Activated naive CD4-positive, alpha-beta T cell treated with anti-CD3 and anti-CD28 coated beads, Interleukin-2, amount 10 ng/mL, durations not matched to agents 7 days and 5 days (primary cell): ENCODE measurements at regions not wholly inside any gene's neighbourhood (a gene's known extent, or its start where the extent isn't known, plus 50 kb on each side); places are given as distances from the start of the nearest gene placed in this dataset.

Source experiments
- CTCF ChIA-PET: fragments of 350-600 bp; sonication (Branson Sonifier 250); formaldehyde crosslinking; loops from one replicate; lab custom pipeline; 2021; ENCODE audit warnings: antibody characterized with exemption; lab: Charles Lee
- DNase-seq: peaks from one replicate; pipeline ENCODE4 v3.0.0-alpha.2; 2020
- H3K27ac Mint-ChIP-seq: one replicate; pipeline ENCODE4 v1.8.0; 2021; ENCODE audit warnings: mild to moderate bottlenecking, moderate library complexity, mixed read lengths
- H3K27me3 Mint-ChIP-seq: one replicate; pipeline ENCODE4 v1.8.0; 2021; ENCODE audit warnings: mild to moderate bottlenecking, mixed read lengths
- H3K36me3 Mint-ChIP-seq: one replicate; pipeline ENCODE4 v1.8.0; 2021; ENCODE audit warnings: mixed read lengths
- H3K4me1 Mint-ChIP-seq: one replicate; pipeline ENCODE4 v1.8.0; 2021; ENCODE audit warnings: mixed read lengths
- H3K4me3 Mint-ChIP-seq: one replicate; pipeline ENCODE4 v1.8.0; 2021; ENCODE audit warnings: mild to moderate bottlenecking, moderate library complexity, mixed read lengths
- H3K9me3 Mint-ChIP-seq: one replicate; pipeline ENCODE4 v1.8.0; 2021; ENCODE audit warnings: mixed read lengths

DNA sequence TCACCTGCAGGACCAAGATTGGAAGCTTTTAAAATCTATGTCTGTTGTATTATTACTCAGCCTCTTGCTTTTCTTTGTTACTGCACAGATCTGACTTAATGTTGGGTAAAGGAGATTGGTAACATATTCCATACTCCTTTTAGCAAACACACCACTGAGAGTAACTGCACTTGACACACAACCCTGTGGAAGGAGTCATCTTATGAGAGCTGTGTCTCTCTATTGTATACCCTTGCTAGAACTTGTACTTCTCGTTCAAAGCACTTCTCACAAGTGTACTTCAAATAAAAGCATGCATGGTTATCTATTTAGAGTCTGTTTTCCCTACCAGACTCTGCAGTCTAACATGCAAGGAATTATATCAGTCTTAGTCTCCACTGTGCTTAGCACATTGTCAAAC, 813.4 kb downstream of the ADGRL2 start:
- no peak for DNase-seq
- Mint-ChIP-seq H3K27me3 (no peaks in the 10 kb centered on the region), H3K36me3 (no peaks in the 10 kb centered on the region), H3K9me3 (no peaks in the 10 kb centered on the region), H3K4me1 (no peaks in the 10 kb centered on the region), H3K27ac (no peak overlapping the region), H3K4me3 (no peak overlapping the region)
- CTCF ChIA-PET, result no interaction called here

DNA sequence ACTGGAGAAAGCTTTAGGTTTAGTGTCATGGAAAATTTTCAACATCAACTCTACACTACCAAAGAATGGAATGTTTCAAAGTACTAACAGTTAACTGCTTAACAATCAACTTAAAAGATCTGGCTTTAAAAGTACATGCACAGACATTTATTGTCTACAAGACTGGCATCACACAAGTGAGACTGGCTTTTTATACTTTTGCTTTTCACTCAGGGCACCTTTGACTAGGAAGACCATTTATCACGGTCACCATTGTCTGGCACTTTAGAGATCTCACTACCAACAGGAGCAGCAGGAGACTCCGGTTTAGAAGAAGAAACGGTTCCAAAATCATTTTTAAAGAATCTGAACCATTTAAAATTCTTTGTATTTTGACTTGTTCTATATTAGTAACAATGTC, 812.3 kb downstream of the ADGRL2 start:
- Mint-ChIP-seq H3K4me3 (no peak overlapping the region), H3K4me1 (no peaks in the 10 kb centered on the region), H3K27me3 (no peaks in the 10 kb centered on the region), H3K36me3 (no peaks in the 10 kb centered on the region), H3K9me3 (no peaks in the 10 kb centered on the region), H3K27ac (no peak overlapping the region)
- CTCF ChIA-PET, result no interaction called here
- DNase-seq, result no peak

DNA sequence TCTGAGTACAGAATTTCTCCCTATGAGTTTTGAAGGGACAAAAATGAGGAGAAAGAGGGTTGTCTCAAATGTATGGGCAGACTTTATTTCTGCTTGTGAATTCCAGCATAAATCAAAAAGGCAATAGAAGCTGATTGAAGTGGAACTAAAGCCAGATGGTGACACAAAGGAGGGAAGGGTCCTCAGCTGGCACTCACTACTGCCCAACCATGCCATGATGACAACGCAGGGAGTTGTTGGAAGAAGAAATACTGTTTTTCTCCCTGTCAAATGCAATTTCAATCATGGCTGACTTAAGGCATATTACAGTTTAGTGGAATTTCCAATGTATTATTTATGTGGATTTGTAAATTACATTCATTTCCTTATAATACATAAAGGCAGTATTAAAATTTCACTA, 805.8 kb downstream of the ADGRL2 start:
- Mint-ChIP-seq H3K27me3 (no peaks in the 10 kb centered on the region), H3K36me3 (no peaks in the 10 kb centered on the region), H3K4me1 (no peaks in the 10 kb centered on the region), H3K4me3 (no peak overlapping the region), H3K9me3 (no peaks in the 10 kb centered on the region), H3K27ac (no peak overlapping the region)
- CTCF ChIA-PET, result no interaction called here
- DNase-seq, result no peak

DNA sequence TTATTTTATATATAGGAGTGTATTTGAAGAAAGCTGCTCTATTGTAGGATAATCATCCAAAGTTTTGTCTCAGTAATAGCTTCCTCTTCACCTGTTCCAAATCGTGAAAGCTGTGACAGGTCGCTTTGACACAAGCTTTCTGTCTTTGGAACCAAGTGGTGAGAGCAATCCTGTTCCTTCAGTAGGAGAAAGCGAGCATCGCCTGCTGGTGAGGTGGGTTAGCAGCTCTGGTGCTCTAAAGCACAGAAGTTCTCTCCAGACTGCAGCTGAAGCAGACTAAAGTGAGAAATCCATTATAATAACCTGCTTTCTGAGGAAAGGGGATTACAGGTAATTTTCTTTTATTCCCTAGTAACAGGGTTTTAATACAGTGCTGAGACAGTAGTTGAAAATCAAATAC, 803.8 kb downstream of the ADGRL2 start:
- Mint-ChIP-seq H3K36me3 (no peaks in the 10 kb centered on the region), H3K27me3 (no peaks in the 10 kb centered on the region), H3K4me3 (no peak overlapping the region), H3K27ac (no peak overlapping the region), H3K9me3 (no peaks in the 10 kb centered on the region), H3K4me1 (no peaks in the 10 kb centered on the region)
- no peak for DNase-seq
- CTCF ChIA-PET, result no interaction called here

DNA sequence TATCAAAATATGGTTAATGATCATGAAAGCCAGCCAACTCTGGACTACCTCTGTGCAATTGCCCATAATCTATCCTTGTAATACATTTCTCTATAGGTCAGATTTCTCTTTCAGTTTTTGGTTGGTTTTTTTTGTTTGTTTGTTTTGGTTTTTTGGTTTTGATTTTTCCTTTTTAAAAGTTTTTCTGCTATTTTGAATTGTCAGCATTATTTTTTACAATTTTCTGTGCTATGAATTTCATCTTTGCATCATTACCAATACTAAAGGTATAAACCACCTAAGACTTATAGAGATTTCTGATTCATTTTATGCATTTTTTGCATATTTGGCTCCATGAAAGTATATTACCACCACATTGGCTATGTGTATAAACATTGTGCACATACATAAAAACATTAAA, 799.6 kb downstream of the ADGRL2 start:
- no peak overlapping the region for H3K4me3 Mint-ChIP-seq
- no peaks in the 10 kb centered on the region for H3K9me3 Mint-ChIP-seq
- no peaks in the 10 kb centered on the region for H3K36me3 Mint-ChIP-seq
- DNase-seq, result no peak
- H3K27ac Mint-ChIP-seq, result no peak overlapping the region
- no peaks in the 10 kb centered on the region for H3K4me1 Mint-ChIP-seq
- CTCF ChIA-PET, result no interaction called here
- no peaks in the 10 kb centered on the region for H3K27me3 Mint-ChIP-seq

DNA sequence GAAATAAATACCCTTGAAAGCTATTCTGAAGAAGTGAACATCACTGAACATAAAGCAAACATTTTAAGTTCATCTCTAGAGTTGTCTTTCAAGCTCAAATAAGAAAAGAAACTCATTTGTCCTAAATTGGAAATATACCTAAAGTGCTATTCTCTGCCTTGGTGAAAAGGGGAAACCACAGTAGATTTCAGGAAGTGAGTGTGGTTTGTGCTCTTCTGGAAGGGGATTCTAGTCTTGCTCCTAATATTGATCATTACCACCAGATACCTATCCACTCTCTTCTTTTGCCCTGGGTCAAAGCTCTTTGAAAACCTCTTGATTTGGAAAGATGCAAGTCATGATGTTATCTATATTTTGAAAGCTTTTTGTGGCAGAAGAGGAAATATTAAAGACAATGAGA, 798.1 kb downstream of the ADGRL2 start:
- H3K4me1 Mint-ChIP-seq, result no peaks in the 10 kb centered on the region
- no peak overlapping the region for H3K4me3 Mint-ChIP-seq
- H3K27ac Mint-ChIP-seq, result no peak overlapping the region
- H3K9me3 Mint-ChIP-seq, result no peaks in the 10 kb centered on the region
- CTCF ChIA-PET, result no interaction called here
- H3K36me3 Mint-ChIP-seq, result no peaks in the 10 kb centered on the region
- no peak for DNase-seq
- H3K27me3 Mint-ChIP-seq, result no peaks in the 10 kb centered on the region

DNA sequence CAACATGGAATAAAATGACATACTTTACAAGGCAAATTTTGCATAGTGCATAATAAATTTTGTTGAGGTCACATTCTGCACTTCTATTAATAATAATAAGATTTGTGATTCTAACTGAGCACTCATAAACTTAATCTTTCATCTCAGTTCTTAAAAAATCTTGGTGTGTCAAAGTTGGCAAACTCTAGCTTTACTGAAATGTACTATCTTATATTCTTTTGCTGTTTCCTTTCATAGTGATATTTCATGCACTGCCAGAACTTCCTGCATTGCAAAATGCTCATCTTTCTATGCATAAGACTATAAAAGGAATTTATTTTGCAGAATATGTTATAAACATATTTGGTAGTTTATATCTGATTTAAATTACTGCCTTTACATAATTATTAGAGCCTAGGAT, 797.6 kb downstream of the ADGRL2 start:
- Mint-ChIP-seq H3K4me3 (no peak overlapping the region), H3K9me3 (no peaks in the 10 kb centered on the region), H3K27ac (no peak overlapping the region), H3K4me1 (no peaks in the 10 kb centered on the region), H3K27me3 (no peaks in the 10 kb centered on the region), H3K36me3 (no peaks in the 10 kb centered on the region)
- CTCF ChIA-PET, result no interaction called here
- no peak for DNase-seq

DNA sequence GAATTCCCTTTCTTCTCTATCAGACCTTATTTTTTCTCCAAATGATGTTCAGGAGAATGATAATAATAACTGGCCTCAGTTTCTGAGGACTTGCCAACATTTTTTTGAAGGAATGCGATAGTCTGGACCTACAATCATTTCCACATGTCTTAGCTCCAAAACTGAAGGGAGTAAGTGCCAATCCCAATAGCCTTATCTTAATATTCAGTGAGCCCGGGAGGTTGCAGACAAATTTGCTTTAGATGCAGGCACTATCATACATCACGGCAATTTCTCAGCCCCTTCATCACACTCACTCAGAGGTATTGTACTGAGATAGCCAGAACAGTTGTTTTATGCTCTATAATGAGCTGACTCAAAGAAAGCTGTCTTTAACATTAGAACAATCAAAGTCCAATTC, 796.9 kb downstream of the ADGRL2 start:
- CTCF ChIA-PET, result no interaction called here
- H3K4me3 Mint-ChIP-seq, result no peak overlapping the region
- no peaks in the 10 kb centered on the region for H3K36me3 Mint-ChIP-seq
- DNase-seq, result no peak
- no peaks in the 10 kb centered on the region for H3K27me3 Mint-ChIP-seq
- no peaks in the 10 kb centered on the region for H3K9me3 Mint-ChIP-seq
- no peak overlapping the region for H3K27ac Mint-ChIP-seq
- no peaks in the 10 kb centered on the region for H3K4me1 Mint-ChIP-seq

DNA sequence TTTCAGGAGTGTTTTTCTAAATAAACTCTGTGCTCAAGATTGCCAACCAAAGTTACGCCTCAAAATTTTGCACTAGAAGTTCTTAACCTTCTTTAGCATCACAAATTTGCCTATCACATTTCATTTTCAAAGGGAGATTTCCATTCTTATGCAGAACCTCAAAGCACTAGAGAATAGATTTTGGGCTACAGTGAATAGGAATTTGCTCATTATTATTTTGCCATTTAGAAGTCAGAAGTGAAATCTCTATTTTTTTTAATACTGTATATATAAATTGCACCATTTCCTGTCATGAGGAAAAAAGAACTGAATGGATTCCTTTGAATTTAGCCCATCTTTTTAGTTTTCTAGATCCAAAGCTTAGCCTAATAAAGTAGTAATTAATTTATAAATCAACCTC, 796.4 kb downstream of the ADGRL2 start:
- Mint-ChIP-seq H3K4me3 (no peak overlapping the region), H3K4me1 (no peaks in the 10 kb centered on the region), H3K27ac (no peak overlapping the region), H3K36me3 (no peaks in the 10 kb centered on the region), H3K9me3 (no peaks in the 10 kb centered on the region), H3K27me3 (no peaks in the 10 kb centered on the region)
- CTCF ChIA-PET, result no interaction called here
- DNase-seq, result no peak

DNA sequence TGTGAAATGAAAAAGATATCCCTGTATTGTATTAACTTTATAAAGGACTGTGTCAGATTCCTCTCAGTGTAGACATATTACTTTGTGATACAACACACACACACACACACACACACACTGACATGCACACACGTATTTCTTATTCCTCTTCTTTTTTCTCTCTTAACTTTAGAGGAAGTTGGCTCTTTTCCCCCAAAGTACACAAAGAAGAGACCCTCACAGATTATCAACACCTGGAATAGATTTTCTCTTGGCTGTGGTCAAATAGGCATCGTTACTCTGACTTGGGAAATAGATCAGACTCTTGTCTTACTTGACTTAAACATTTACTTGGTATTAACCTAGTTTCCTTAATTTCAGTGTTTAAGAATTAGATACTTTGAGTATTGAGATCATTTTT, 792.8 kb downstream of the ADGRL2 start:
- no peaks in the 10 kb centered on the region for H3K36me3 Mint-ChIP-seq
- no peak overlapping the region for H3K27ac Mint-ChIP-seq
- no peak overlapping the region for H3K4me3 Mint-ChIP-seq
- H3K9me3 Mint-ChIP-seq, result no peaks in the 10 kb centered on the region
- CTCF ChIA-PET, result no interaction called here
- no peaks in the 10 kb centered on the region for H3K27me3 Mint-ChIP-seq
- H3K4me1 Mint-ChIP-seq, result no peaks in the 10 kb centered on the region
- no peak for DNase-seq

DNA sequence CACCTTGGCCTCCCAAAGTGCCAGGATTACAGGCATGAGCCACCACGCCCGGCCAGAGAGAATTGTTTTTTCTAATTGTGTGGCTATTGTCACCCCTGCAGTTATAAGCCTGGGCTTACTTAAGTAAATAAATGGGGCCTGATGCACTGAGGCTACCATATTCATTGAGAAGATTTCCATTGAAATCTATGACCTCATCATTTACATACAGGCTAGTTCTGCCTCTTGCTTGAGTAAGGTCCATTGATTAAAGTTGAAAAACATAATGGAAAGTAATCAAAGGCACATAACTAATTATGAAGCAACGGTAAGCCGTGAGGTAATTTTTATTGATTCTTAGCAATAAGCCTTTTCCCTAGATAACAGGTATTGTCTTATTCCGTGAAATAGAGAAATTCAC, 788.9 kb downstream of the ADGRL2 start:
- Mint-ChIP-seq H3K27ac (no peak overlapping the region), H3K9me3 (no peaks in the 10 kb centered on the region), H3K4me3 (no peak overlapping the region), H3K27me3 (no peaks in the 10 kb centered on the region), H3K36me3 (no peaks in the 10 kb centered on the region), H3K4me1 (no peaks in the 10 kb centered on the region)
- CTCF ChIA-PET, result no interaction called here
- DNase-seq, result no peak

DNA sequence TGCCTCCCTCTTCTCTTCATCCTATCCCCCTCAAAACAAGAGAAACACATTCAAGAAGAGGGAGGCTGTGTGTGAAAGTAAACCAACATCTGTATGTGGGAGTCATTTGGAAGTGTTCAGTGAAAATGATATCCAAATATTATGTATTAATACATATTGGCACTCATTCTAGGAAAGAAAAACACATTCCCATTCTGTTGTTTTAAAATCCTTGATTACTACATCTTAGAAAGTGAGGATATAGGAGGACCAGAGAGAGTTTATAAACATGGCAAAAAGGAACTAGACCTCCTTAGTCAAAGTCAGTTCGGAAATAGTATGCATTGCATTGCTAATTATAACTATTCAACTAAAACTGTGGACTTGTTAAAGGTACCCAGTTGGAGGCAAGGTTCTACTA, 786.6 kb downstream of the ADGRL2 start:
- Mint-ChIP-seq H3K27me3 (no peaks in the 10 kb centered on the region), H3K4me3 (no peak overlapping the region), H3K27ac (no peak overlapping the region), H3K9me3 (no peaks in the 10 kb centered on the region), H3K4me1 (no peaks in the 10 kb centered on the region), H3K36me3 (no peaks in the 10 kb centered on the region)
- no peak for DNase-seq
- CTCF ChIA-PET, result no interaction called here

DNA sequence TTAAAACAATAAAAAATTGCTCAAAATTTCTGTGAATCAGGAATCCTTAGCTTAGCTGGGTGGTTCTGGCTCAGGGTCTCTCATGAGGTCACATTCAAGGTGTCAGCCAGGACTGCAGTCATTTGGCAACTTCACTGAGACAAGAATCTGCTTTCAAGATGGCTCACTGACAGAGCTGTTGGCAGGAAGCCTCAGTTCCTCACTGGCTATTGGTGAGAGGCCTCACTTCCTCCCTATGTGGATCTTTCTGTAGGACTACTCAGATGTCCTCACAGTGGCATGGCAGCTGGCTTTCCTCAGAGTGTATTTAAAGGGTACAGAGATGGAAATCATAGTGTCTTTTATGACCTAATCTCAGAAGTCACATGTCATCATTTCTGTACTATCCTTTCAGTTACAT, 785.7 kb downstream of the ADGRL2 start:
- no peaks in the 10 kb centered on the region for H3K36me3 Mint-ChIP-seq
- no peak for DNase-seq
- no peak overlapping the region for H3K27ac Mint-ChIP-seq
- no peaks in the 10 kb centered on the region for H3K4me1 Mint-ChIP-seq
- no peaks in the 10 kb centered on the region for H3K9me3 Mint-ChIP-seq
- CTCF ChIA-PET, result no interaction called here
- H3K4me3 Mint-ChIP-seq, result no peak overlapping the region
- H3K27me3 Mint-ChIP-seq, result no peaks in the 10 kb centered on the region

DNA sequence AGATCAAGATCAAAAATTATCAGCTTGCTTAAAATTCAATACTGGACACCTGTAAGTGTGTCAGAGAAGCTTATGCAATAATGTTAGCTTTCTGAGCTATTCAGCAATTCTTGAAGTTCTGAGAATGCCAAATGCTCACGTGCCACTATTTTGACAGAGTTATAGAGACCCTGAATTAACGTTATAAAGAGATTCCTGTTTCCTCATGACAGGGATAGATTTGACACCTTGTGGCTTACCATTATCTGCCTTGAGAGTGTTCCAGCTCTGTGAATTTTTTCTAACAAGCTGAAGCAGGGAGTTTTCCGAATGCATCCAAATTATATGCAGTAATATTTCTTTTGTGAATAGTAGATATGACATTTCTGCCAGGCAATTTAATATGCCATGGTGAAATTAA, 781.6 kb downstream of the ADGRL2 start:
- CTCF ChIA-PET, result no interaction called here
- H3K4me1 Mint-ChIP-seq, result no peaks in the 10 kb centered on the region
- no peaks in the 10 kb centered on the region for H3K36me3 Mint-ChIP-seq
- no peaks in the 10 kb centered on the region for H3K9me3 Mint-ChIP-seq
- no peak overlapping the region for H3K27ac Mint-ChIP-seq
- H3K27me3 Mint-ChIP-seq, result no peaks in the 10 kb centered on the region
- no peak for DNase-seq
- H3K4me3 Mint-ChIP-seq, result no peak overlapping the region

DNA sequence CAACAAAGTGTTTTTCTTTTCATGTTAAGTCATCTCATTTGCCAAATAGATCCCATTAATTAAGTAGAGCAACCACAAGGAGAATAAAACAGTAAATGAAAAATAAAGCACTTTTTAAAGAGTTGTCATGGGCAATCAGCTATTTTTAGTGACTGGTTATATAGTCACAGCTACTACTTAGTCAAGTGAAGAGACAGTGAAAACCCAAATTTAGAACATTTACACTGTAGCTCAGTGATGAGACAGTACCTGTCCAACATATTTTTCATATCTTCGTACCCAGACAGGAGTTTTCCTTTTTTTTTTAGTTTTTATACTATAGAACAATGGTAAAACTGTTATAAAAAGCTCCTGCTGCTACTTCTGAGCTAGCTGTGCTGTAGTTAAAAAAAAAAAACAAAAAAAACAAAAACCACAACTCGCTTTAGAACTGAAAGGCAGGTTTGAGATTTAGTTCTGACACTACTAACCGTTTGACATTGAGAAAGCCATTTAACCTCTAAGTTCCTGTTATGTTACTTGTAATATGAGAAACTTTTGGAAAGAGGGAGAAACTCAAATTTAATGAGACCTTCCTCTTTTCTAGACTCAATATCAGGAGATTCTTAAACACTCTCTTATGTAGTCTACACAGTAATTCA, 777.5 kb downstream of the ADGRL2 start:
- Mint-ChIP-seq H3K4me1 (no peaks in the 10 kb centered on the region), H3K27ac (no peak overlapping the region), H3K4me3 (no peak overlapping the region), H3K36me3 (no peaks in the 10 kb centered on the region), H3K9me3 (no peaks in the 10 kb centered on the region), H3K27me3 (no peaks in the 10 kb centered on the region)
- CTCF ChIA-PET, result no interaction called here
- DNase-seq, result no peak

DNA sequence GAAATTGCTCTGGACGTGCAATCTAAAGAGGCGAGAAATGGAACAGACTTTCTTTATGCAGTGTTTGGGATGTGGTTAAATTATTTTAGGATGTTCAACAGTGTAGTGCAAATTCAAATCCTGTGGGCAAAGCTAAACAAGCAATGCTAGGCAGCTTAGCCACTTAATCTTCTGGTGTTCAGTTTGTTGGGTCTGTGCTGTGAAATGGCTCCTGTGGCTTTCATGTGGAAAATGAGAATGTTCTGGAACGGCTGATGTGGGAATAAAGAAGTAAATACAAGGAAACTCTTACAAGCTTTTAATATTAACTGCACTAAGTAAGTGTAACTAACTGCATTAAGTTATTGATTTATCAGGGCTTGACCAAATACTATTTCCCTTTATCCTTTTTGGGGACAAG, 766.6 kb downstream of the ADGRL2 start:
- CTCF ChIA-PET, result no interaction called here
- no peak for DNase-seq
- H3K4me3 Mint-ChIP-seq, result no peak overlapping the region
- no peak overlapping the region for H3K27ac Mint-ChIP-seq
- no peaks in the 10 kb centered on the region for H3K36me3 Mint-ChIP-seq
- H3K4me1 Mint-ChIP-seq, result no peaks in the 10 kb centered on the region
- H3K9me3 Mint-ChIP-seq, result peaks cover 1% of the 10 kb centered on the region
- H3K27me3 Mint-ChIP-seq, result no peaks in the 10 kb centered on the region
